ENCODE measurements at regions not wholly inside any gene's neighbourhood (a gene's known extent, or its start where the extent isn't known, plus 50 kb on each side); places are given as distances from the start of the nearest gene placed in this dataset.
"Not testable (repeated sequence)": the region's sequence is repeated elsewhere in the genome, so short reads cannot be mapped to it uniquely, and the experiment has no call there.

DNA sequence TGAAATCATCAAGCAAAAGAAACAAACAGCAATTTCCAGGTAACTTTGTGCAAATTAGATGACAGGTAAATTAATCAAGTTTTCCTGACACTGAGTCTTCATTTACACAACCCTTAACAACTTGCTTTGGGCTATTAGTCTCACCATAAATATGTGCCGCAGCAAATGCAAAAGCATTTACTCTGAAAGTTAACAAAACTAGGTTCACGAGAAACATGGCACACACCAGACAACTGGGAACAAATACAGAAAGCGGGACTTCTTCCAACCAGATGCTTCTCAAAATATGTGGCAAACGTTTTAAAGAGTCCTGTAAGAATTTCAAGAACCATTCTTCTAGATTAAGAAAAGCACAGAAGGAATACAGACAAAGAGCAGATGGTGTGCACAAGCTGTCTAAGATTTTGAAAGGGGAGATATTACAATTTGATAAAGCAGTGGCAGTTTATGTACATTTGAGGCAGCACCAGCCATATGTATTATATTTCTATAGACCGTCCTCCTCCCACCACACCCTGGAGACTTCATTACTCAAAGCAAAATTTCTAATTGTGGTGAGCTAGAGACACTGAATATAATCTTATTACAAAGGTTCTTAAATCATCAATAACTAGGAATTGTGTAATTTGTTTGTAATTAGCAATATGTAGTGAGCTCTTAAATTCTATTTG lies 192.5 kb upstream of the ADAMTS3 start:
- 1 to 3% methylated on average over 5 of the region's 5 CpGs for WGBS, 2 experiments (ENCODE audit: low coverage in 1 of 2, low lambda C conversion rate in 2 of 2, missing lambda C conversion rate in 2 of 2)
- in situ Hi-C loops (cut with MboI): no loop called here
- H3K27ac ChIP-seq: no peak overlapping the region
- H3F3A ChIP-seq (ENCODE audit: insufficient read depth): no peaks in the 10 kb centered on the region
- H3K4me3 ChIP-seq: no peak overlapping the region
- TF ChIP-seq EZH2 (IDR thresholded peaks at IDR 0.05; ENCODE audit: insufficient read depth, poor library complexity, severe bottlenecking): no peak
- TF ChIP-seq EZH2phosphoT487 (IDR thresholded peaks at IDR 0.05; ENCODE audit: insufficient read depth, low read depth): no peak
- no peak overlapping the region for H3K4me2 ChIP-seq (ENCODE audit: unreplicated experiment)
- no peaks in the 10 kb centered on the region for H4K20me1 ChIP-seq (ENCODE audit: insufficient read depth)
- no peaks in the 10 kb centered on the region for H3K9me3 ChIP-seq (ENCODE audit: low read depth)
- no peaks in the 10 kb centered on the region for H3K79me2 ChIP-seq (ENCODE audit: insufficient read depth)
- H3K9ac ChIP-seq: no peak overlapping the region
- H2AFZ ChIP-seq: no peak overlapping the region
- H3K36me3 ChIP-seq (ENCODE audit: low read depth): no peaks in the 10 kb centered on the region
- H3K27me3 ChIP-seq (replicated peaks; ENCODE audit: insufficient read depth): peaks cover 8% of the 10 kb centered on the region; the same call in 1 of the 2 replicates
- no peaks in the 10 kb centered on the region for H3K9me2 ChIP-seq (ENCODE audit: insufficient read depth)
- DNase-seq: no peak
- no peaks in the 10 kb centered on the region for H3K4me1 ChIP-seq (ENCODE audit: insufficient read depth)

DNA sequence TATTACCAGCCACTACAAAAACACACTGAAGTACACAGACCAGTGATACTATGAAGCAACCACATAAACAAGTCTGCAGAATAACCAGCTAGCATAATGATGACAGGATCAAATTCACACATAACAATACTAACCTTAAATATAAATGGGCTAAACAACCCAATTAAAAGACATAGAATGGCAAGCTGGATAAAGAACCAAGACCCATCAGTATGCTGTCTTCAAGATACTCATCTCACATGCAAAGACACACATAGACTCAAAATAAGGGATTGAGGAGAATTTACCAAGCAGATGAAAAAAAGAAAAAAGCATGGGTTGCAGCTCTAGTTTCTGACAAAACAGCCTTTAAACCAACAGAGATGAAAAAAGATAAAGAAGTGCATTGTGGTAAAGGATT lies 184.4 kb upstream of the ADAMTS3 start:
- H3K4me1 ChIP-seq (ENCODE audit: insufficient read depth); H3K9me2 ChIP-seq (ENCODE audit: insufficient read depth); H3K4me3 ChIP-seq; H3K9ac ChIP-seq; H3K9me3 ChIP-seq (ENCODE audit: low read depth); H3K27ac ChIP-seq; H3K36me3 ChIP-seq (ENCODE audit: low read depth); H3K4me2 ChIP-seq (ENCODE audit: unreplicated experiment); H2AFZ ChIP-seq; H3K27me3 ChIP-seq (replicated peaks; ENCODE audit: insufficient read depth); H3K79me2 ChIP-seq (ENCODE audit: insufficient read depth); DNase-seq; H4K20me1 ChIP-seq (ENCODE audit: insufficient read depth); in situ Hi-C loops (cut with MboI); H3F3A ChIP-seq (ENCODE audit: insufficient read depth): not testable (repeated sequence)

GRCh38 chr4:72744103-72744725 lies 175.2 kb upstream of the ADAMTS3 start:
- no peak for DNase-seq
- H3K9me3 ChIP-seq (ENCODE audit: low read depth): no peaks in the 10 kb centered on the region
- no peaks in the 10 kb centered on the region for H3F3A ChIP-seq (ENCODE audit: insufficient read depth)
- WGBS, 2 experiments (ENCODE audit: low coverage in 1 of 2, low lambda C conversion rate in 2 of 2, missing lambda C conversion rate in 2 of 2): 76 to 81% methylated on average over 1 of the region's 1 CpG
- no peaks in the 10 kb centered on the region for H4K20me1 ChIP-seq (ENCODE audit: insufficient read depth)
- H3K9me2 ChIP-seq (ENCODE audit: insufficient read depth): no peaks in the 10 kb centered on the region
- H3K4me3 ChIP-seq: no peak overlapping the region
- no peak overlapping the region for H3K27ac ChIP-seq
- no peak overlapping the region for H2AFZ ChIP-seq
- H3K36me3 ChIP-seq (ENCODE audit: low read depth): no peaks in the 10 kb centered on the region
- no peak overlapping the region for H3K4me2 ChIP-seq (ENCODE audit: unreplicated experiment)
- TF ChIP-seq EZH2phosphoT487 (IDR thresholded peaks at IDR 0.05; ENCODE audit: insufficient read depth, low read depth) (no peak), EZH2 (IDR thresholded peaks at IDR 0.05; ENCODE audit: insufficient read depth, poor library complexity, severe bottlenecking) (no peak)
- H3K27me3 ChIP-seq (replicated peaks; ENCODE audit: insufficient read depth): no peaks in the 10 kb centered on the region; the same call in 1 of the 2 replicates
- no peaks in the 10 kb centered on the region for H3K79me2 ChIP-seq (ENCODE audit: insufficient read depth)
- H3K9ac ChIP-seq: no peak overlapping the region
- in situ Hi-C loops (cut with MboI): no loop called here
- no peaks in the 10 kb centered on the region for H3K4me1 ChIP-seq (ENCODE audit: insufficient read depth)

DNA sequence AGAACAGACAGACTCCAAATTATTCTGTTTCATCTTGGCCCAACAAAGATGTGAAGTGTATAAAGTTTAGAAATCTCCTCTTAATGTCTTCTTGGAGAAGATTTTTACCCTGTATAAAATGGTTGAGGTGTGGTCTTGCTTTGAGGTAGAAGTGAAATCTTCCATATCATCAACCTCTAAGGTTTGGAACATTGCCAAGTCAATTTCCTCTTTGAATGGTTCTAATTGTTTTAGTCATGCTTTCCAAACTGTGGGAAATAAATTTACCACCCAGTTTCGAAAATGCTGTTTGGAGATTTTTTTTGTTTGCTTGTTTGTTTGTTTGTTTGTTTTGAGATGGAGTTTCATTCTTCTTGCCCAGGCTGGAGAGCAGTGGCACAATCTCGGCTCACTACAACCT lies 174.1 kb upstream of the ADAMTS3 start:
- 56 to 60% methylated on average over 2 of the region's 2 CpGs for WGBS, 2 experiments (ENCODE audit: low coverage in 1 of 2, low lambda C conversion rate in 2 of 2, missing lambda C conversion rate in 2 of 2)
- H3K4me1 ChIP-seq (ENCODE audit: insufficient read depth): no peaks in the 10 kb centered on the region

More for the DNA sequence above, 174.1 kb upstream of the ADAMTS3 start:
- H3K4me3 ChIP-seq: no peak overlapping the region
- in situ Hi-C loops (cut with MboI): no loop called here
- TF ChIP-seq EZH2 (IDR thresholded peaks at IDR 0.05; ENCODE audit: insufficient read depth, poor library complexity, severe bottlenecking) (no peak), EZH2phosphoT487 (IDR thresholded peaks at IDR 0.05; ENCODE audit: insufficient read depth, low read depth) (no peak)
- DNase-seq: no peak
- H3K27me3 ChIP-seq (replicated peaks; ENCODE audit: insufficient read depth): no peaks in the 10 kb centered on the region; the same call in 1 of the 2 replicates
- no peak overlapping the region for H3K4me2 ChIP-seq (ENCODE audit: unreplicated experiment)
- no peak overlapping the region for H3K27ac ChIP-seq
- H3F3A ChIP-seq (ENCODE audit: insufficient read depth): no peaks in the 10 kb centered on the region
- no peaks in the 10 kb centered on the region for H3K9me2 ChIP-seq (ENCODE audit: insufficient read depth)
- H3K79me2 ChIP-seq (ENCODE audit: insufficient read depth): no peaks in the 10 kb centered on the region
- no peak overlapping the region for H3K9ac ChIP-seq
- H3K36me3 ChIP-seq (ENCODE audit: low read depth): no peaks in the 10 kb centered on the region
- no peaks in the 10 kb centered on the region for H3K9me3 ChIP-seq (ENCODE audit: low read depth)
- H4K20me1 ChIP-seq (ENCODE audit: insufficient read depth): no peaks in the 10 kb centered on the region
- no peak overlapping the region for H2AFZ ChIP-seq
